PC-3 (cell line): ENCODE measurements at regions not wholly inside any gene's neighbourhood (a gene's known extent, or its start where the extent isn't known, plus 50 kb on each side); places are given as distances from the start of the nearest gene placed in this dataset.

Experiments used
- ATAC-seq: fragments of 200-7000 bp; cut with Tn5 transposase; 2 replicates; pipeline ENCODE4 v1.9.1; 2020; ENCODE audit warnings: mild to moderate bottlenecking, moderate library complexity
- BruUV-seq: library from RNA; stranded (reverse); fragments of 400-500 nt; replicated peaks from 2 replicates; lab custom pipeline; 2021; lab: Mats Ljungman, UMichigan
- CTCF ChIA-PET: fragments of 300-600 bp; sonication (Branson Sonifier 250); formaldehyde crosslinking; loops from one replicate; lab custom pipeline; 2022; ENCODE audit warnings: antibody characterized with exemption; lab: Charles Lee
- POLR2A ChIA-PET: fragments of 300-600 bp; sonication (Branson Sonifier 250); formaldehyde crosslinking; loops from one replicate; lab custom pipeline; 2022; ENCODE audit warnings: antibody characterized with exemption; ENCODE audit not compliant: unreplicated experiment; lab: Charles Lee
- DNase-seq: peaks from one replicate; pipeline ENCODE4 v3.0.0-alpha.2; 2015
- H2AFZ ChIP-seq: fragments of 300-600 bp; sonication (generic); 2 replicates; pipeline ENCODE4 v1.6.0; 2016; ENCODE audit warnings: antibody characterized with exemption, low read length
- H3F3A ChIP-seq: fragments of 300-600 bp; sonication (generic); one replicate; pipeline ENCODE4 v1.6.0; 2017; ENCODE audit warnings: antibody characterized with exemption, low read length, control low read depth, mild to moderate bottlenecking; ENCODE audit not compliant: unreplicated experiment
- H3K27ac ChIP-seq: fragments of 300-600 bp; sonication (generic); 2 replicates; pipeline ENCODE4 v1.5.1; 2016; ENCODE audit warnings: mild to moderate bottlenecking, low read length
- H3K27me3 ChIP-seq: fragments of 300-600 bp; sonication (generic); 2 replicates; pipeline ENCODE4 v1.6.1; 2016; ENCODE audit warnings: low read length, mixed read lengths
- H3K36me3 ChIP-seq: fragments of 300-600 bp; sonication (generic); 2 replicates; pipeline ENCODE4 v1.6.1; 2016; ENCODE audit warnings: low read depth, mixed run types, low read length, mixed read lengths
- H3K4me1 ChIP-seq: fragments of 300-600 bp; sonication (generic); 2 replicates; pipeline ENCODE4 v1.5.1; 2016; ENCODE audit warnings: low read length; ENCODE audit not compliant: insufficient read depth
- H3K4me2 ChIP-seq: fragments of 300-600 bp; sonication (generic); 2 replicates; pipeline ENCODE4 v1.6.0; 2016; ENCODE audit warnings: low read length
- H3K4me3 ChIP-seq: fragments of 300-600 bp; sonication (generic); 2 replicates; pipeline ENCODE4 v1.5.1; 2016; ENCODE audit warnings: mild to moderate bottlenecking, low read length, mixed read lengths
- H3K79me2 ChIP-seq: fragments of 300-600 bp; sonication (generic); 2 replicates; pipeline ENCODE4 v1.6.1; 2017; ENCODE audit warnings: low read length, mixed read lengths
- H3K9ac ChIP-seq: fragments of 300-600 bp; sonication (generic); 2 replicates; pipeline ENCODE4 v1.6.0; 2016; ENCODE audit warnings: mild to moderate bottlenecking, low read length
- H3K9me2 ChIP-seq: fragments of 300-600 bp; sonication (generic); replicated peaks from 2 replicates; pipeline ENCODE4 v1.6.1; 2016; ENCODE audit warnings: mixed run types, low read length, mixed read lengths
- H3K9me3 ChIP-seq: fragments of 300-600 bp; sonication (generic); 2 replicates; pipeline ENCODE4 v1.6.1; 2016; ENCODE audit warnings: low read length, mixed read lengths
- H4K20me1 ChIP-seq: fragments of 300-600 bp; sonication (generic); 2 replicates; pipeline ENCODE4 v1.6.1; 2016; ENCODE audit warnings: low read length, mixed read lengths
- CTCF ChIP-seq: fragments of 300-600 bp; sonication (generic); conservative IDR thresholded peaks from 2 replicates; pipeline ENCODE4 v1.5.1; 2017; ENCODE audit warnings: antibody characterized with exemption, low read depth, mild to moderate bottlenecking, low read length
- EZH2 ChIP-seq: fragments of 300-600 bp; sonication (generic); IDR thresholded peaks from one replicate; pipeline ENCODE4 v1.6.1; 2017; ENCODE audit warnings: antibody characterized with exemption, mild to moderate bottlenecking, low read length; ENCODE audit not compliant: unreplicated experiment
- EZH2phosphoT487 ChIP-seq: fragments of 300-600 bp; sonication (generic); IDR thresholded peaks from 2 replicates; pipeline ENCODE4 v1.6.1; 2018; ENCODE audit warnings: mild to moderate bottlenecking, antibody characterized with exemption, low read length, borderline replicate concordance
- intact Hi-C: fragments of 100-400 bp; cut with micrococcal nuclease; formaldehyde crosslinking; loops from 2 replicates; pipeline ENCODE4 v1.9.0; 2023

GRCh38 chr17:5784791-5785190, 200.5 kb upstream of the NLRP1 start:
- peak overlapping the region; percentile 58 for H3K4me2 ChIP-seq
- no peak overlapping the region for H3K4me3 ChIP-seq
- ChIA-PET POLR2A (interaction anchor here (0.6 kb wide), 1 partner anchor 284 kb away, joined by 3 read pairs; no protein-coding TSS in a partner anchor), CTCF (interaction anchor here (1.0 kb wide), 1 partner anchor 123 kb away, joined by 3 read pairs; no protein-coding TSS in a partner anchor)
- peak; percentile 66 for ATAC-seq
- TF ChIP-seq EZH2 (no peak), CTCF (no peak), EZH2phosphoT487 (no peak)
- H2AFZ ChIP-seq: no peak overlapping the region
- H3K9me2 ChIP-seq: no peaks in the 10 kb centered on the region
- peaks cover 61% of the 10 kb centered on the region for H3K4me1 ChIP-seq
- no peaks in the 10 kb centered on the region for H3K9me3 ChIP-seq
- no peaks in the 10 kb centered on the region for H3K79me2 ChIP-seq
- DNase-seq: peak; percentile 88
- H3K36me3 ChIP-seq: no peaks in the 10 kb centered on the region
- intact Hi-C loops: loop anchor here (2.0 to 10.0 kb wide), 3 partner anchors 48 to 280 kb away; no protein-coding TSS in a partner anchor
- H3F3A ChIP-seq: no peaks in the 10 kb centered on the region
- peak overlapping the region; percentile 84 for H3K9ac ChIP-seq
- H4K20me1 ChIP-seq: no peaks in the 10 kb centered on the region
- BruUV-seq: no TSS peak
- H3K27me3 ChIP-seq: no peaks in the 10 kb centered on the region
- peak overlapping the region; percentile 99 for H3K27ac ChIP-seq

GRCh38 chr17:5785338-5785737, 201.0 kb upstream of the NLRP1 start:
- H3K27me3 ChIP-seq: no peaks in the 10 kb centered on the region
- no TSS peak for BruUV-seq
- H3K4me3 ChIP-seq: no peak overlapping the region
- H3K79me2 ChIP-seq: no peaks in the 10 kb centered on the region
- no peaks in the 10 kb centered on the region for H3K9me2 ChIP-seq
- H3K36me3 ChIP-seq: no peaks in the 10 kb centered on the region
- TF ChIP-seq EZH2phosphoT487: no peak
- no peak for TF ChIP-seq EZH2
- no peak for TF ChIP-seq CTCF
- DNase-seq (peak; percentile 85), ATAC-seq (peak; percentile 87)
- intact Hi-C loops: loop anchor here (2.0 to 10.0 kb wide), 3 partner anchors 47 to 279 kb away; no protein-coding TSS in a partner anchor
- no peaks in the 10 kb centered on the region for H3K9me3 ChIP-seq
- peak overlapping the region; percentile 84 for H3K9ac ChIP-seq
- H3K4me2 ChIP-seq: peak overlapping the region; percentile 58
- H4K20me1 ChIP-seq: no peaks in the 10 kb centered on the region
- no peak overlapping the region for H2AFZ ChIP-seq
- ChIA-PET CTCF (interaction anchor here (1.0 kb wide), 1 partner anchor 123 kb away, joined by 3 read pairs; no protein-coding TSS in a partner anchor), POLR2A (interaction anchor here (0.6 to 0.7 kb wide), 3 partner anchors 255 to 1382 kb away, joined by 3 read pairs; no protein-coding TSS in a partner anchor)
- peak overlapping the region; percentile 99 for H3K27ac ChIP-seq
- no peaks in the 10 kb centered on the region for H3F3A ChIP-seq
- peaks cover 57% of the 10 kb centered on the region for H3K4me1 ChIP-seq
